ENCODE measurements at regions not wholly inside any gene's neighbourhood (a gene's known extent, or its start where the extent isn't known, plus 50 kb on each side); places are given as distances from the start of the nearest gene placed in this dataset.

GRCh38 chr14:56976211-56976610, 165.9 kb upstream of the OTX2 start:
- TF ChIP-seq CTCF (conservative IDR thresholded peaks at IDR 0.05) (no peak), ZFX (IDR thresholded peaks at IDR 0.05) (no peak)
